OCI-LY7 (cell line): ENCODE measurements at regions not wholly inside any gene's neighbourhood (a gene's known extent, or its start where the extent isn't known, plus 50 kb on each side); places are given as distances from the start of the nearest gene placed in this dataset.

Experiments
- EZH2phosphoT487 ChIP-seq: fragments of 200-600 bp; sonication (generic); IDR thresholded peaks from 2 replicates; pipeline ENCODE4 v1.6.1; 2018; ENCODE audit warnings: low read depth, borderline replicate concordance, mild to moderate bottlenecking, mixed run types, antibody characterized with exemption, low read length, moderate library complexity, mixed read lengths
- TF ChIP-seq, protein P1 (sequence below): fragments of 200-600 bp; sonication (generic); conservative IDR thresholded peaks from 2 replicates; pipeline ENCODE4 v1.5.1; 2014; ENCODE audit warnings: mild to moderate bottlenecking, antibody characterized with exemption, low read length, moderate library complexity, mixed read lengths

GRCh38 chr2:153786016-153786415, 85.7 kb upstream of the GALNT13 start:
- no peak for TF ChIP-seq EZH2phosphoT487
- TF ChIP-seq, protein P1, sequence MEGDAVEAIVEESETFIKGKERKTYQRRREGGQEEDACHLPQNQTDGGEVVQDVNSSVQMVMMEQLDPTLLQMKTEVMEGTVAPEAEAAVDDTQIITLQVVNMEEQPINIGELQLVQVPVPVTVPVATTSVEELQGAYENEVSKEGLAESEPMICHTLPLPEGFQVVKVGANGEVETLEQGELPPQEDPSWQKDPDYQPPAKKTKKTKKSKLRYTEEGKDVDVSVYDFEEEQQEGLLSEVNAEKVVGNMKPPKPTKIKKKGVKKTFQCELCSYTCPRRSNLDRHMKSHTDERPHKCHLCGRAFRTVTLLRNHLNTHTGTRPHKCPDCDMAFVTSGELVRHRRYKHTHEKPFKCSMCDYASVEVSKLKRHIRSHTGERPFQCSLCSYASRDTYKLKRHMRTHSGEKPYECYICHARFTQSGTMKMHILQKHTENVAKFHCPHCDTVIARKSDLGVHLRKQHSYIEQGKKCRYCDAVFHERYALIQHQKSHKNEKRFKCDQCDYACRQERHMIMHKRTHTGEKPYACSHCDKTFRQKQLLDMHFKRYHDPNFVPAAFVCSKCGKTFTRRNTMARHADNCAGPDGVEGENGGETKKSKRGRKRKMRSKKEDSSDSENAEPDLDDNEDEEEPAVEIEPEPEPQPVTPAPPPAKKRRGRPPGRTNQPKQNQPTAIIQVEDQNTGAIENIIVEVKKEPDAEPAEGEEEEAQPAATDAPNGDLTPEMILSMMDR = no peak
